HepG2 (cell line): ENCODE measurements at regions not wholly inside any gene's neighbourhood (a gene's known extent, or its start where the extent isn't known, plus 50 kb on each side); places are given as distances from the start of the nearest gene placed in this dataset.

Source experiments
- ATAC-seq: fragments of 200-7000 bp; cut with Tn5 transposase; 3 replicates; pipeline ENCODE4 v1.9.1; 2020; ENCODE audit warnings: mild to moderate bottlenecking, moderate library complexity
- BruUV-seq: library from RNA; stranded (reverse); fragments of 400-500 nt; replicated peaks from 2 replicates; lab custom pipeline; 2021; lab: Mats Ljungman, UMichigan
- CTCF ChIA-PET: fragments of 300-600 bp; formaldehyde crosslinking; extraction: SDS; loops from one replicate; lab custom pipeline; 2021; ENCODE audit warnings: low total read pairs, inconsistent platforms, low intra/inter-chr PET ratio; lab: Yijun Ruan, JAX
- POLR2A ChIA-PET: fragments of 350-600 bp; sonication (Branson Sonifier 250); formaldehyde crosslinking; loops from one replicate; lab custom pipeline; 2020; ENCODE audit warnings: antibody characterized with exemption, inconsistent platforms; lab: Yijun Ruan, JAX
- DNase-seq: peaks from one replicate; pipeline ENCODE4 v3.0.0-alpha.2; 2015; ENCODE audit warnings: low spot score
- FAIRE-seq: peaks from 3 replicates; lab custom pipeline; 2011; peaks lifted over from hg19 to GRCh38; lab: Jason Lieb, UNC
- H2AFZ ChIP-seq: one replicate; pipeline ENCODE4 v1.6.1; 2011; ENCODE audit warnings: low read length, inconsistent platforms
- H3K27ac ChIP-seq: fragments of 300-600 bp; 3 replicates; pipeline ENCODE4 v1.8.0; 2011; ENCODE audit warnings: mixed run types, mild to moderate bottlenecking, mixed read lengths, low read length, inconsistent platforms; ENCODE audit not compliant: insufficient read depth; ENCODE audit errors: extremely low read length
- H3K27me3 ChIP-seq, 2 experiments: fragments of 200-600 bp in 1 of 2; 2 replicates in 1 of 2; 3 replicates in 1 of 2; pipeline versions ENCODE4 v1.6.0 to v1.8.0; 2011; ENCODE audit warnings: low read length in 2 of 2, mild to moderate bottlenecking in 2 of 2, moderate library complexity in 2 of 2, inconsistent platforms in 1 of 2; ENCODE audit not compliant: insufficient read depth in 2 of 2, control insufficient read depth in 1 of 2
- H3K36me3 ChIP-seq, 2 experiments: fragments of 200-600 bp in 1 of 2; replicated peaks in 1 of 2; 2 replicates in 1 of 2; 3 replicates in 1 of 2; pipeline versions ENCODE4 v1.5.1 to v1.8.0; 2011; ENCODE audit warnings: low read length in 2 of 2, inconsistent platforms in 1 of 2; ENCODE audit not compliant: insufficient read depth in 2 of 2, control insufficient read depth in 1 of 2
- H3K4me1 ChIP-seq: 2 replicates; pipeline ENCODE4 v1.5.1; 2012; ENCODE audit warnings: low read length, inconsistent platforms; ENCODE audit not compliant: insufficient read depth
- H3K4me2 ChIP-seq: 2 replicates; pipeline ENCODE4 v1.6.0; 2011; ENCODE audit warnings: low read depth, low read length, inconsistent platforms
- H3K4me3 ChIP-seq, 3 experiments: fragments of 200-600 bp in 1 of 3; sonication (generic), shearing (Covaris generic) in 1 of 3; replicated peaks in 1 of 3; 2 replicates each; pipeline ENCODE4 v1.5.1; 2011 to 2016; ENCODE audit warnings: low read length in 3 of 3, inconsistent platforms in 2 of 3, low read depth in 2 of 3, mild to moderate bottlenecking in 2 of 3, control low read depth in 1 of 3, mixed read lengths in 1 of 3; ENCODE audit not compliant: insufficient read depth in 1 of 3
- H3K79me2 ChIP-seq: one replicate; pipeline ENCODE4 v1.6.1; 2011; ENCODE audit warnings: low read length, inconsistent platforms; ENCODE audit not compliant: insufficient read depth
- H3K9ac ChIP-seq: 2 replicates; pipeline ENCODE4 v1.6.0; 2011; ENCODE audit warnings: mild to moderate bottlenecking, low read depth, low read length, inconsistent platforms; ENCODE audit not compliant: insufficient read depth
- H3K9me3 ChIP-seq: 2 replicates; pipeline ENCODE4 v1.5.1; 2012; ENCODE audit warnings: mild to moderate bottlenecking, low read length
- H4K20me1 ChIP-seq: 2 replicates; pipeline ENCODE4 v1.6.0; 2011; ENCODE audit warnings: inconsistent platforms, mild to moderate bottlenecking, low read length, moderate library complexity; ENCODE audit not compliant: insufficient read depth
- HNRNPLL ChIP-seq: fragments of 200-400 bp; formaldehyde crosslinking; IDR thresholded peaks from 2 replicates; pipeline ENCODE4 v1.6.1; 2017; ENCODE audit warnings: mild to moderate bottlenecking, low read depth, low read length; ENCODE audit not compliant: poor library complexity, severe bottlenecking
- KAT2B ChIP-seq: fragments of 150-350 bp; IDR thresholded peaks from 2 replicates; pipeline ENCODE4 v1.6.1; 2014; ENCODE audit warnings: low read depth, low read length, borderline replicate concordance
- RFX1 ChIP-seq: fragments of 450-650 bp; IDR thresholded peaks from 2 replicates; pipeline ENCODE4 v1.6.1; 2017
- SIX4 ChIP-seq: sonication (generic); formaldehyde crosslinking; IDR thresholded peaks from 2 replicates; pipeline ENCODE4 v1.4.0; 2020; ENCODE audit warnings: missing genetic modification reagents
- SMAD3 ChIP-seq: sonication (generic); formaldehyde crosslinking; IDR thresholded peaks from 2 replicates; pipeline ENCODE4 v1.4.0; 2020; ENCODE audit warnings: missing genetic modification reagents
- TOPORS ChIP-seq: sonication (generic); formaldehyde crosslinking; IDR thresholded peaks from 2 replicates; pipeline ENCODE4 v1.8.0; 2023; ENCODE audit warnings: mild to moderate bottlenecking, missing genetic modification reagents
- ZMYM3 ChIP-seq: sonication (generic); formaldehyde crosslinking; IDR thresholded peaks from 2 replicates; pipeline ENCODE4 v1.5.1; 2020; ENCODE audit warnings: mild to moderate bottlenecking, missing genetic modification reagents
- ZNF251 ChIP-seq: sonication (generic); formaldehyde crosslinking; IDR thresholded peaks from 2 replicates; pipeline ENCODE4 v1.9.0; 2021; ENCODE audit warnings: mild to moderate bottlenecking, missing genetic modification reagents
- ZNF274 ChIP-seq: sonication (generic); formaldehyde crosslinking; IDR thresholded peaks from 2 replicates; pipeline ENCODE4 v1.5.1; 2020; ENCODE audit warnings: mild to moderate bottlenecking, missing genetic modification reagents
- ZNF543 ChIP-seq: sonication (generic); formaldehyde crosslinking; IDR thresholded peaks from 2 replicates; pipeline ENCODE4 v1.4.0; 2020; ENCODE audit warnings: mild to moderate bottlenecking, missing genetic modification reagents
- ZNF879 ChIP-seq: sonication (generic); formaldehyde crosslinking; IDR thresholded peaks from 2 replicates; pipeline ENCODE4 v1.8.1; 2023; ENCODE audit warnings: missing genetic modification reagents
- WGBS: methylation state at CpG from one replicate; pipeline ENCODE4 v1.1.6; 2017; ENCODE audit warnings: low lambda C conversion rate; 5-methylcytosine and 5-hydroxymethylcytosine counted together
- in situ Hi-C: cut with HindIII; loops from 2 replicates; pipeline ENCODE4 v1.10.0; 2017; ENCODE audit warnings: low pct_unique_long_range_greater_than_20kb; ENCODE audit not compliant: extremely low pct_ligation_motif_present
- intact Hi-C: fragments of 100-400 bp; cut with micrococcal nuclease; formaldehyde crosslinking; loops from one replicate; pipeline ENCODE4 v1.10.0; 2022; ENCODE audit not compliant: unreplicated experiment
- TF ChIP-seq, protein P1 (sequence below): sonication (generic); formaldehyde crosslinking; IDR thresholded peaks from 2 replicates; pipeline ENCODE4 v1.4.0; 2020; ENCODE audit warnings: mild to moderate bottlenecking, low read depth, missing genetic modification reagents
- TF ChIP-seq, protein P2 (sequence below): sonication (generic); formaldehyde crosslinking; IDR thresholded peaks from 2 replicates; pipeline ENCODE4 v1.9.0; 2021; ENCODE audit warnings: missing genetic modification reagents, mild to moderate bottlenecking, borderline replicate concordance
- TF ChIP-seq, protein P3 (sequence below): sonication (generic); formaldehyde crosslinking; IDR thresholded peaks from 2 replicates; pipeline ENCODE4 v1.4.0; 2020; ENCODE audit warnings: mild to moderate bottlenecking, missing genetic modification reagents
- TF ChIP-seq, protein P4 (sequence below): sonication (generic); formaldehyde crosslinking; IDR thresholded peaks from 2 replicates; pipeline ENCODE4 v1.5.1; 2020; ENCODE audit warnings: mild to moderate bottlenecking, missing genetic modification reagents, moderate library complexity
- TF ChIP-seq, protein P5 (sequence below): sonication (generic); formaldehyde crosslinking; IDR thresholded peaks from 2 replicates; pipeline ENCODE4 v1.5.0; 2020; ENCODE audit warnings: mild to moderate bottlenecking, missing genetic modification reagents, moderate library complexity

DNA sequence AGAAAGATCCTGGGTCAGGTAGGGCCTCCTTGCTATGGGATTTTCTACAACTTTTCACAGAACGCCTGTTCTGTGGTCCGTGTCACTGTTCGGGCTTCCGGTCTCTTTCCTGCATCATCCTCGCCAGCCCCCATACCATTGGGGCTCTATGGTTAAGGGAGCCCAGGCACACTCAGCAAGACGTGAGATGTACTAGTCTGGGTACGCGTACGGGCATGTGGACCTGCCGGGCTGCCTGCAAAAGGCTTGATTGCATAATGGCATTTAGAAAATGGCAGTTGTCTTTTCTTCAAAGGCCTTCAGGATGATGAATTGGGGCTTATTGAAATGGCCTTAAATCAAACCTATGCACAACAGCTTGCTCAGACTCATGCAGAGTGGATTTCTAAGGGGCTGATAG is 86.7 kb downstream of the CNGA2 start:
- Histone ChIP-seq H3K4me2 (no peak overlapping the region), H3K79me2 (no peaks in the 10 kb centered on the region), H3K27me3 (no peaks in the 10 kb centered on the region), H3K36me3 (no peaks in the 10 kb centered on the region), H2AFZ (no peak overlapping the region), H3K4me3 (no peak overlapping the region), H4K20me1 (no peaks in the 10 kb centered on the region), H3K4me1 (no peaks in the 10 kb centered on the region), H3K9ac (no peak overlapping the region), H3K9me3 (no peaks in the 10 kb centered on the region), H3K27ac (no peak overlapping the region)
- ChIA-PET CTCF (no interaction called here), POLR2A (no interaction called here)
- ATAC-seq, result no peak
- BruUV-seq, result no TSS peak
- DNase-seq, result no peak
- 72% methylated on average over 9 of the region's 10 CpGs for WGBS
- in situ Hi-C loops, result no loop called here
- intact Hi-C loops, result no loop called here
- FAIRE-seq, result no peak
- TF ChIP-seq RFX1, result no peak
- TF ChIP-seq, protein P1, sequence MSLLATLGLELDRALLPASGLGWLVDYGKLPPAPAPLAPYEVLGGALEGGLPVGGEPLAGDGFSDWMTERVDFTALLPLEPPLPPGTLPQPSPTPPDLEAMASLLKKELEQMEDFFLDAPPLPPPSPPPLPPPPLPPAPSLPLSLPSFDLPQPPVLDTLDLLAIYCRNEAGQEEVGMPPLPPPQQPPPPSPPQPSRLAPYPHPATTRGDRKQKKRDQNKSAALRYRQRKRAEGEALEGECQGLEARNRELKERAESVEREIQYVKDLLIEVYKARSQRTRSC (CRISPR knock-in tag), result no peak
- TF ChIP-seq, protein P2, sequence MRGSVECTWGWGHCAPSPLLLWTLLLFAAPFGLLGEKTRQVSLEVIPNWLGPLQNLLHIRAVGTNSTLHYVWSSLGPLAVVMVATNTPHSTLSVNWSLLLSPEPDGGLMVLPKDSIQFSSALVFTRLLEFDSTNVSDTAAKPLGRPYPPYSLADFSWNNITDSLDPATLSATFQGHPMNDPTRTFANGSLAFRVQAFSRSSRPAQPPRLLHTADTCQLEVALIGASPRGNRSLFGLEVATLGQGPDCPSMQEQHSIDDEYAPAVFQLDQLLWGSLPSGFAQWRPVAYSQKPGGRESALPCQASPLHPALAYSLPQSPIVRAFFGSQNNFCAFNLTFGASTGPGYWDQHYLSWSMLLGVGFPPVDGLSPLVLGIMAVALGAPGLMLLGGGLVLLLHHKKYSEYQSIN (CRISPR knock-in tag), result no peak
- no peak for TF ChIP-seq ZNF274 (CRISPR knock-in tag)
- no peak for TF ChIP-seq SIX4 (CRISPR knock-in tag)
- no peak for TF ChIP-seq KAT2B
- TF ChIP-seq, protein P3, sequence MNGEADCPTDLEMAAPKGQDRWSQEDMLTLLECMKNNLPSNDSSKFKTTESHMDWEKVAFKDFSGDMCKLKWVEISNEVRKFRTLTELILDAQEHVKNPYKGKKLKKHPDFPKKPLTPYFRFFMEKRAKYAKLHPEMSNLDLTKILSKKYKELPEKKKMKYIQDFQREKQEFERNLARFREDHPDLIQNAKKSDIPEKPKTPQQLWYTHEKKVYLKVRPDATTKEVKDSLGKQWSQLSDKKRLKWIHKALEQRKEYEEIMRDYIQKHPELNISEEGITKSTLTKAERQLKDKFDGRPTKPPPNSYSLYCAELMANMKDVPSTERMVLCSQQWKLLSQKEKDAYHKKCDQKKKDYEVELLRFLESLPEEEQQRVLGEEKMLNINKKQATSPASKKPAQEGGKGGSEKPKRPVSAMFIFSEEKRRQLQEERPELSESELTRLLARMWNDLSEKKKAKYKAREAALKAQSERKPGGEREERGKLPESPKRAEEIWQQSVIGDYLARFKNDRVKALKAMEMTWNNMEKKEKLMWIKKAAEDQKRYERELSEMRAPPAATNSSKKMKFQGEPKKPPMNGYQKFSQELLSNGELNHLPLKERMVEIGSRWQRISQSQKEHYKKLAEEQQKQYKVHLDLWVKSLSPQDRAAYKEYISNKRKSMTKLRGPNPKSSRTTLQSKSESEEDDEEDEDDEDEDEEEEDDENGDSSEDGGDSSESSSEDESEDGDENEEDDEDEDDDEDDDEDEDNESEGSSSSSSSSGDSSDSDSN (CRISPR knock-in tag), result no peak
- no peak for TF ChIP-seq ZNF251 (CRISPR knock-in tag)
- TF ChIP-seq, protein P4, sequence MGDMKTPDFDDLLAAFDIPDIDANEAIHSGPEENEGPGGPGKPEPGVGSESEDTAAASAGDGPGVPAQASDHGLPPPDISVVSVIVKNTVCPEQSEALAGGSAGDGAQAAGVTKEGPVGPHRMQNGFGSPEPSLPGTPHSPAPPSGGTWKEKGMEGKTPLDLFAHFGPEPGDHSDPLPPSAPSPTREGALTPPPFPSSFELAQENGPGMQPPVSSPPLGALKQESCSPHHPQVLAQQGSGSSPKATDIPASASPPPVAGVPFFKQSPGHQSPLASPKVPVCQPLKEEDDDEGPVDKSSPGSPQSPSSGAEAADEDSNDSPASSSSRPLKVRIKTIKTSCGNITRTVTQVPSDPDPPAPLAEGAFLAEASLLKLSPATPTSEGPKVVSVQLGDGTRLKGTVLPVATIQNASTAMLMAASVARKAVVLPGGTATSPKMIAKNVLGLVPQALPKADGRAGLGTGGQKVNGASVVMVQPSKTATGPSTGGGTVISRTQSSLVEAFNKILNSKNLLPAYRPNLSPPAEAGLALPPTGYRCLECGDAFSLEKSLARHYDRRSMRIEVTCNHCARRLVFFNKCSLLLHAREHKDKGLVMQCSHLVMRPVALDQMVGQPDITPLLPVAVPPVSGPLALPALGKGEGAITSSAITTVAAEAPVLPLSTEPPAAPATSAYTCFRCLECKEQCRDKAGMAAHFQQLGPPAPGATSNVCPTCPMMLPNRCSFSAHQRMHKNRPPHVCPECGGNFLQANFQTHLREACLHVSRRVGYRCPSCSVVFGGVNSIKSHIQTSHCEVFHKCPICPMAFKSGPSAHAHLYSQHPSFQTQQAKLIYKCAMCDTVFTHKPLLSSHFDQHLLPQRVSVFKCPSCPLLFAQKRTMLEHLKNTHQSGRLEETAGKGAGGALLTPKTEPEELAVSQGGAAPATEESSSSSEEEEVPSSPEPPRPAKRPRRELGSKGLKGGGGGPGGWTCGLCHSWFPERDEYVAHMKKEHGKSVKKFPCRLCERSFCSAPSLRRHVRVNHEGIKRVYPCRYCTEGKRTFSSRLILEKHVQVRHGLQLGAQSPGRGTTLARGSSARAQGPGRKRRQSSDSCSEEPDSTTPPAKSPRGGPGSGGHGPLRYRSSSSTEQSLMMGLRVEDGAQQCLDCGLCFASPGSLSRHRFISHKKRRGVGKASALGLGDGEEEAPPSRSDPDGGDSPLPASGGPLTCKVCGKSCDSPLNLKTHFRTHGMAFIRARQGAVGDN (CRISPR knock-in tag), result no peak
- TF ChIP-seq, protein P5, sequence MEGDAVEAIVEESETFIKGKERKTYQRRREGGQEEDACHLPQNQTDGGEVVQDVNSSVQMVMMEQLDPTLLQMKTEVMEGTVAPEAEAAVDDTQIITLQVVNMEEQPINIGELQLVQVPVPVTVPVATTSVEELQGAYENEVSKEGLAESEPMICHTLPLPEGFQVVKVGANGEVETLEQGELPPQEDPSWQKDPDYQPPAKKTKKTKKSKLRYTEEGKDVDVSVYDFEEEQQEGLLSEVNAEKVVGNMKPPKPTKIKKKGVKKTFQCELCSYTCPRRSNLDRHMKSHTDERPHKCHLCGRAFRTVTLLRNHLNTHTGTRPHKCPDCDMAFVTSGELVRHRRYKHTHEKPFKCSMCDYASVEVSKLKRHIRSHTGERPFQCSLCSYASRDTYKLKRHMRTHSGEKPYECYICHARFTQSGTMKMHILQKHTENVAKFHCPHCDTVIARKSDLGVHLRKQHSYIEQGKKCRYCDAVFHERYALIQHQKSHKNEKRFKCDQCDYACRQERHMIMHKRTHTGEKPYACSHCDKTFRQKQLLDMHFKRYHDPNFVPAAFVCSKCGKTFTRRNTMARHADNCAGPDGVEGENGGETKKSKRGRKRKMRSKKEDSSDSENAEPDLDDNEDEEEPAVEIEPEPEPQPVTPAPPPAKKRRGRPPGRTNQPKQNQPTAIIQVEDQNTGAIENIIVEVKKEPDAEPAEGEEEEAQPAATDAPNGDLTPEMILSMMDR (CRISPR knock-in tag), result no peak
- TF ChIP-seq SMAD3 (CRISPR knock-in tag), result no peak
- no peak for TF ChIP-seq HNRNPLL
- TF ChIP-seq ZNF879 (CRISPR knock-in tag), result no peak
- no peak for TF ChIP-seq ZNF543 (CRISPR knock-in tag)
- no peak for TF ChIP-seq TOPORS (CRISPR knock-in tag)
- TF ChIP-seq ZMYM3 (CRISPR knock-in tag), result no peak
